CD4-positive, alpha-beta T cell treated with Interleukin-6 for 4 hours (primary cell): ENCODE measurements at regions not wholly inside any gene's neighbourhood (a gene's known extent, or its start where the extent isn't known, plus 50 kb on each side); places are given as distances from the start of the nearest gene placed in this dataset.
"Not testable (repeated sequence)": the region's sequence is repeated elsewhere in the genome, so short reads cannot be mapped to it uniquely, and the experiment has no call there.

ENCODE experiments used
- DNase-seq: peaks from one replicate; pipeline ENCODE4 v3.0.0-alpha.2; 2020; ENCODE audit warnings: mixed read lengths

DNA sequence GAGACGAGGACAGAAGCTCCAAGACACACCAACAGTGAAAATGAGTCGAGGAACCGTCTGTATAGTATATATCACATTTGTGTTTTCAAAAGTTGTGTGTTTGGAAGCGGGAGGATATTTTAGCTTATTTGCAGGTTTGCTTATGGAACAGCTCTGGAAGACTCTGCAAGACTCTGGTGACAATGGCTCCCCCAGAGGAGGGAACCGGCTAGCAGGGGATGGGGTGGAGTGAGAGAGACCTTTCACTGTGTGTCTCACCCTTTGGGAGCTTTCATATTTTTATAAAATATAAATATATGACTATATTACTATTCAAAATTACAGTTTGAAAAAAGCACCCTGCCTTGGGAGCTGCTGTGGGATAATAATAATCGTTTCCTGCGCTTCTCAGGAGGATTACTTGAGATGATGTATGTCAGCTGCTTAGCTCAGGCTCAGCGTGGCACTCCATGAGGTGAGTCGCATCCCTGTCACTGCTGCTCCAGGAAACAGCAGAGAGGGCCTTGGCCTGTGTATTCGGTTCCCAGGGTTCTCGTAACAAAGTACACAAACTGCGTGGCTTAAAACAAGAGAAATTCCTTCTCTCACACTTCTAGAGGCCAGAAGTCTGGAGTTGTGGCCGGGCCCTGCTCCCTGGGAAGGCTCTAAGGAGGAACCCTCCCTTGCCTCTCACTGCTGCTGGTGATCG is 183.9 kb downstream of the FAM43A start:
- DNase-seq = no peak

DNA sequence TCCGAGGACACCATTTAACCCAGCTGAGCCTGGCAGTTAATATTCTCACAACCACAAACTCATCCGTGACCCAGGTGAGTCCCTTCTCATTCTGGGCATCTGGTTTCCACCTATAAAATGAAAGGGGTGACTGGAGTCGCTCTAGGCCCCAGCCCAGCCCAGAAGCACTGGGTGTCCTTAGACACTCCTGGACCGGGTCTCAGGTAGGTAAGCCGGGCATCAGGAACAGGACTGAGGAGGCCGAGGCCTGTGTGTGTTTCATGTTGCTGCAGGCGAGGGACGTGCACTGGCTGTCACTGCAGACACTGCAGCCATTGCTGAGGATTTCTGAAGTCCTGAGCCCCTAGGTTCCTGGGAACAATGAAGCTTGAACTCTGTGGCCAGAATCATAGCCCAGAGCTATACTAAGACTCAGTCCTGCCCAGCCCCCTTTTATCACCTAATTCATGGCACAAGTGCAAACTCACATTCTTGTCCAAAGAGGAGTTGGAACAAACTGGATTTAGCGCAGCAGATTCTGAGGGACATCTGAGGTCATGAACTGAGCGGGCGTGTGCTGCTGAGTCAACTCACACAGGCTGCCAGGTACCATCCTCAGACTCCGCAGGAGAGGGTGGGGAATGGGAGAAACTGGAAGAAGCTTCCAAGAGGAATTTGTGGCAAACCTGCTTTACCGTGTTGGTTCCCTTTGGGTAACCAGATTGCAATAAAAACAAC is 184.9 kb downstream of the FAM43A start:
- no peak for DNase-seq

DNA sequence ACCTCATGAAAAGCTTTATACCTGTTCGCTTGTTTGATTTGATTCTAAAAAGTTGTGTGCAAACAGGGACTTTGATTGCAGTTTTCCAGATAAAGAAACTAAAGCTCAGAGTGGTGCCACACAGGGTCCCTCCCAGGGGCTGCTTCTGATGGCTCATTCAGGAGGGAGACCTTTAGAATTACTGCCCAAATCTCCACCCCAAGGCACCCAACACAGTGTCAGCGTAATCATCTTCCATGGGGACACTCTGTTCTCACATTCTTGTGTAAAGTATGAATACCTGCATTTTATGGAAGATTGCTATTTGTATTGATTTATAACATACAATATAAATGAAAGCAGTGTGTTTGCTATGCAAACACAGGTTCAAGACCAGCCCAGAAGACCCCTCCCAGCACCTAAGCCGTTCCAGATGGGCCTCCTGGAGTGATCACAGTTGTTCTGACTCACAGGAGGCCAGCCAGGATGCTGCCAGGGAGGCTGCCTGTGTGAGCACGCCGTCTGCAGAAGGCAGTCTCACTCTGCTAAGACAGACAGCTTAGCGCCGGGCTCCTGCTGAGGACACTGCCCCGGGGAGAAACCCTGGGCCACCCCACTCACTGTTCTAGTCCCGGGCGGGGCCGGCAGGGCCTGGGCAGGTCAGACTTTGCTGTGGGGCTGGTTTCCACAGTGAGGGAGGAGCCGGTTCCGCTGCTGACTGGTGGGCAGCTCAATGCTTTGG is 185.6 kb downstream of the FAM43A start:
- DNase-seq = no peak

DNA sequence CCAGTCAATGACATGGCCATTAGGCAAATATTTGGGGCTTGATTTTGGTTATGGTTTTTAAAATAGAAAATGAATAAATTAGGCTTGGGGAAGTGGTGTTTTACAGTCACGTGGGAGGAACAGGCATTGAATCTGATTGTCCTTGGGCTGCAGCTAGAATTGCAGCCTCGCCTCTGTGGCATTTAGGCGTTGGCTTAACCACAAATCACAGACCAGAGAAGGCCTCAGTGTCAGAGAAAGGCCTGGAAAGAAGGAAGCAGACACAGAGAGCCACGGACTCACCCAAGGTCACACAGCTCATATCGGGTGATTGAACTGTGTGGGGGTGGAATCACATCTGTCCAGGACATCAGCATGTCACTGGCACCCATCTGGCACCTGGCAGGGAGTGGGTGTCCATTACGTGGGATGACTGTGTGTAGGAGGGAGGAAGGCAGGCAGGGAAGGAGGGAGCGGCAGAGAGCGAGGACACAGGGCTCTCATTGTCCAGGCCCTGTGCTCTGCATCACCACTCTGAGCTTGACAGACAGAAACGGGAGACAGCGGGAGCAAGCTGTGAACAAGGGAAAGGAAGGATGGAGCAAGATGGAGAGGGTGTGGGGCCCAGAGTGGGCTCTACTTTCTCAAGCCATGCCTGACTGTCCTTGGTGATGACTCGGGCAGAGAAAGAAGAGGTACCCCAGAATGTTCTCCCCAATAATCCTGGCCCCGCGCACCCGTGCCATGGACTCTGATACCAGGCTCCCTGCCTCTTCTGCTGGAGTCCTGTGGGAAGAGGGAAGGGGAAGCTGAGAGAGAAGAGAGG is 186.4 kb downstream of the FAM43A start:
- DNase-seq = no peak

DNA sequence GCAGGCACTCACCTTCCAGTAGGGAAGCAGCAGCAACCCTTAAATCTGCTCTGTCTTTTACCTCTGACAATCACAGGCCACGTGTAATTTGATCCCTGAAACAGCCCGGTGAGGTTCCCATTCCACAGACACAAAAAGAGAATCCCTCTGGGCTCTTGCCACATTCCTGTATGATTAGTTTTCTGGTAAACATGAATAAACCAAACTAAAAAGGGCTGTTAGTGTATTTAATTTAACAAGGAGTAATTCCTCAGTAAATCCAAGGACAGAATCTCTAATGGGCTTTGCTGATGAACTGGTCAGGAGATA is 186.9 kb downstream of the FAM43A start:
- DNase-seq = no peak

DNA sequence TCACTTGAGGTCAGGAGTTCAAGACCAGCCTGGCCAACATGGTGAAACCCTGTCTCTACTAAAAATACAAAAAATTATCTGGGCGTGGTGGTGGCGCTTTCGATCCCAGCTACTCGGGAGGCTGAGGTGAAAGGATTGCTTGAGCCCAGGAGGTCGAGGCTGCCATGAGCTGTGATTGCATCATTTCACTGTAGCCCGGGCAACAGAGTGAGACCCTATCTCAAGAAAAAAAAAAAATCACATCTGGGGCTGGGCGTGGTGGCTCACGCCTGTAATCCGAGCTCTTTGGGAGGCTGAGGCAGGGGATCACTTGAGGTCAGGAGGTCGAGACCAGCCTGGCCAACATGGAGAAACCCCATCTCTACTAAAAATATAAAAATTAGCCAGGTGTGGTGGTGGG is 187.8 kb downstream of the FAM43A start:
- DNase-seq = not testable (repeated sequence)

DNA sequence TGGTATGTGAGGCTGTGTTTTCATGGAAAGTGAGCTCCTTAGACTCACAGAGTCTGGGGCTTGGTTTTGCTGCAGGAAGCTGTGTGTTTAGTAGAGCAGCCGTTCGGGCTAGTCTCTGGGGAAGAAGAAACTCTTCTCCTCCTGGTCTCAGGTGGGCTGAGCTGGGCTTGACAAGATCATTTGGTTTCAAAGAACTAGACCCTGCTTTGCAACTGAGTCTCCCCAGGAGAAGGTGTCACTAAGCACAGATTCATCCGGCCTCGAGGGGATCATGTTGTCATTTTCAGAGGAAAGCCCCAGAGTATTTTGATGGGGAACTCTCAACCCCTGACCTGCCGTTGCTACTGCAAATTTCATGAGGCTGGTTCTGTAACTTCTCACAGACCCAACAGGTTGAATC is 188.5 kb downstream of the FAM43A start:
- DNase-seq = no peak

DNA sequence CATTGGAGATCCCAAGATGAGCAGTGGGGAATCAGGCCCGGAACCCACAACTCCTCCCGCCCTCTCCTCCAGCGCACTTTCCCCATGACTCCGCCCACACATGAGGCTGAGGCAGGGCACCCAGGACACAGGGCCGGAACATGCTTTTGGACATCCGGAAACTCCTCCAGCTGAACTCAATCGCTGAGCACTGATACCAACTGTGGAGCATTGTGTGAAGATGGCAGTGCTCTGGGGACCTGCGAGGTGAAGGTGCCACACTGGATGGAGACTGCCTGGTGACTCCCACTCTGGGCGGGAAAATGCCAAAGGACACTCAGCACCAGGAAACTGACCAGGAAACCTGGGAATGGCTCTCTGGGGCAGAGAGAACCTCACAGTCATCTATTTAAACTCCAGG is 189.1 kb downstream of the FAM43A start:
- no peak for DNase-seq

DNA sequence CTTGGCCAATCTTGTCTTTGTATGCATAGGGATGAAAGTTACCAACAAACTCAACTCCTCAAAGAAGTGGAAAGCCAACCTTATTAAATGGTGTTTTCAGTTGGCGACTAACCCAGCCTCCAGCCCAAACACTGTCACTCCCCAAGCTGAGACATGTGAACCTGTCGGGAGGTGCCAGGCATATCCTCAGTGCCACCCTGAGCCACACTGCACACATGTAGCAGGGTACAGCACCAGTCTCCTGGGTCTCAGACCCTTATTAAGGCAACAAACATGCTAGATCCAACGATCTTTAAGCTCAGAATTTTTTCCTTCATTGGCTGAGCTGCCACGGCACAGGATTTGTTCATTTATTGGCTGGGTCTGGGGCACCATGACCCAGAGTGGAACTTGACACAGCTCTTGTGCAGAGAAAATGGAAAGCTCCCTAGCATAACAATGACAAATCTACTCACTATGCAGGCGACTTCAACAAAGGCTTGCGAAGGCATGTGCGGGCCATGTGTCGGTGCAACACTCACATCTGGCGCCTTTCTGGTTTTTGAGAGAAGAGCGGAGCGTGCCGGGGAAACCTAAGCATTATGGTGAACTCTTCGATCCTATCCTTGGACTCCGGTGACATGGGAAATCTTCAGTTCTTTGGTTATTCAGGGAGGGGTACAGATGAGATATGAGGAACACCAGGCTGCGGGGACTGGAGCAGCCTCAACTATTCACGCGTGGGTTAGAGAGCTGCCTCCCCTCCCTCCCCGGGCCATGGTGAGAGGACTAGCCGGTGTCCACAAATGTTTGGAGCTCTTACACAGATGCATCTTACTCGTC is 190.1 kb downstream of the FAM43A start:
- DNase-seq = no peak

DNA sequence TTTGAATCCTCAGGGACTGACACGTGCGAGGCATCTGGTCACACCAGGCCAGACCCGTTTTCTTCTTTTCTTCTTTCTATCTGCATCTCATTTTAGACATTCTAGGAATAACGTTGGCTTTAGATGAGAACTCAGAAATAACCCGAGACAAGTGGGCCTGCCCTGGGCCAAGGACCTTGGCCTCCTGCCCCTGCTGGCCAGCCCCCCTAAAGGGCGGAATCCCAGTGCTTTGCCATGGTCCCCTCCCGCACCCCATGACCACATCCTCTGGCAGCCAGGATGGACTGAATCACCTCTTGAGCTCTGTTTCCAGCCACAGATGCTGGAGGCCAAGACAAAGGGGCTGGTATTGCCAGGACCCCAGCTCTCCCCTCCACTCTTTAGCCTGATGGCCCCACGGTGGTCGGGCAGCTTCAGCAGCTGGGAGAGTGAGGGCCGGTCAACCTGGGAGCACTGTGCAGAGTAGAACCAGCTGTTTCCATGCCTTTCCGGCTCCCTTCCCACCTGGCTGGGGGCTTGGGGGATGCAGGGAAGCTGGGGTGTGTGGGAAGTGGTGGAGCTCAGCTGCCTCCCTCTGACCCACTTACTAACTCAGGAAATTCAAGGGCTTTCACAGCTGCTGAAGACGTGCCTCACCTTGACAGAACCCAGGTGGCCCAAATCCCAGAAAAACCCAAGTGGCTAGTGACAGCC is 190.9 kb downstream of the FAM43A start:
- DNase-seq = no peak

DNA sequence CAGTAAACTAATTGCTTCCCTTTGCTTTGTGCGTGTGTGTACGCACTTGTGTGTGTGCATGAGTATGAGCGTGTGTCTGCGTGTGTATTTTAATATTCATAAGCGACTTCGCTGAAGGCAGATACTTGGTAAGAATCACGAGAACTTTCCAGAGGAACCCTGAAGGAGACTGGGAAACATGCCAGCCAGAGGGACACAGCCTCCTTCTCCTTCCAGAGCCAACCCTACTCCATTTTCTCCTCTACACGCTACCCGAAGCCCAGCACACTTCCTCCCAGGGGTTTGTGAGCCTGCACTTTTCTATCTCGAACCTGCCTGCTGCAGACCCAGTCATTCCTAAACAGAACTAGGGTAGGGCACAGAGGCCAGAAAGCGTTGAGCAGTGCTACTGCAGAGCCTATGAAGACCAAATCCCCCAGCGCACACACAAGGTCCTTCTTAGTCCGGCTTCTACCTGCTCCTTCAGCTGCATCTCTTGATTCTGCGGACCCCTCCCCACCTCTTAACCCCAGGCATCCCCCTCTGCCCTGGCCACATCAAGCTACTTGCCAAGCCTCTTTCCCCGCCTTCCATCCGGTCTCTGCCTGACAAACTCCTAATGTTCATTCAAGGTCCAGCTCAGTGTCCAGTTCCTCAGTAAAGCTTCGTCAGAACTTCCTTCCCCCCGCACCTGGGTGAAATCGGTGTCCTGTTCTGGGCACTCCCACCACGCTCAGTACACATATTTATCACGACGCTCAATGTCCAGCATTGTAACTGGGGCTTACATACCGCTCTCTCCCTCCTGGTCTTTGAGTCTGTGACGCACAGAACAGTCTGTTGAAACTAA is 191.8 kb downstream of the FAM43A start:
- no peak for DNase-seq

DNA sequence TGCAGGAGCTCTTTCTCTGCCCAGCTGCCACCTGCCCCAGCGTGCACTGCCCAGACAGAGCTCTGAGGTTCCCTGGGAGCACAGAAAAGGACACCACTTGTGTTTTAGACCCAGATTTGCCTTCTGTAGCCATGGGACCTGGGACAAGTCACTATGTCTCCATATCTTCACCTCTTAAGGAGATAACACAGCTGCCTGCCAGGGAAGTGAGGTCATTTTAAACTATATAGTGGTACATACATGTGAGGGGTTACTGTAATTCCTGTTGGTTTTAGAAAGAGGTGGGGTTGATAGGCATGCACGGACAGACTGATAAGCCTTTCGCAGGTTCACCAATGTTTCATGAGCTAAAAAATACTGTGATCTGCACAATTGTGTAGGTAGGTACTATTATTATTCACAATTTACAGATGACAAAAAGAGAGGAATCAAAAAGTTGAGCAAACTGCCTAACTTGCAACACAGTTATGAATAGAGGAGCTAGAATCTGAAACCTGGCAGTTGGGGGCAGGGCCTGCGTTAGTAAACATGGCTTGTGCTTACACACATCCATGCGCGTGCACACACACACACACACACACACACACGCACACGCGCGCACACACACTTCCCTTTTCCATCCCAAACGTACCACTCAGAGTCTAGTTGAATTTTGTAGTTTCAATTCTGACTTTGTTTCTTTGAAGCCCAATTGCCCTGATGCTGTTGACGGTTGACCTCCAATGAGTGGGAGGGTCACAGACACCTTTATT is 193.6 kb downstream of the FAM43A start:
- DNase-seq = no peak

DNA sequence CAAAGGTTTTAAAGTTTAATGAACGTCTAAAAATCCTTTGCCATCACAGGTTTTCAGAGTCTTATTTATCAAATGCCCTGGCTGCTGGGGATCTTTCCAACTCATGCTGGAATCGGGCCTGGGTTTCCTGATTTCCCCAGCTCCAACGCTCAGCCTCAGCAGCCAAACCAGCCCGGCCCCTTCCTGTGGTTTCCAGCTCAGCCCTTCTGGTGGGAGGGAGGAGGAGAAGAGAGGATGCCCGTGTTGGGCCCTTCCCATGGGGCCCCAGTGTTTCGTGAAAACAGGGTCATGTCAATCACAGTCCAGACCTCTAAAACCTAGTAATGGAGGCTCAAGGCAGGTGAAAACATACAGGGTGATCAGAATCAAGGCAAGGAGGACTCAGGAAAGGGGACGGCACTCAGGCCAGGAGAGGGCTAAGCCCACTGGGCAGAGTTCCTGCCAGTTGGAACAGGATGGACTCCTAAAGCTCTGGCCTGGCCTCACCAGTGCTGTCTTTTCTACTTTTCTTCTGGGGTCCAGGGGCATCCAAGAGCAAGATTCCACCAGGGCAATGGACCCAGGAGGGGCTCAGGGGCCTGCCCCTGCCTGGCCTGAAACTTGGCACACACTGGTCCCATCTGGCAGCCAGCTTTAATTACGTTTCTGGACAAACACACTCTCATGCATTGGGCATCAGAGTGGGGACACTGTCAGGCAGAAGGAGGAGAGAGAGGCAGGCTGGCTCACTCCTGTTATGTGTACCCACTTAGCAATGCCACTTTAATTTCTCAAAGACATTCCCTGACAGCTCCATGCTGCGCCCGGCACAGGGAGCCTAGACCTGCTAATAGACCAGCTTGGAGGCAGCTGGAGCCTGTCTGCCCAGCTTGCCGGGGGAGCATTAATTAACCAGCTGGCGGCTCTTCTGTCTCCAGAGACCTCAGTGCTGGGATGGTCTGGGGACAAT is 194.6 kb downstream of the FAM43A start:
- no peak for DNase-seq

DNA sequence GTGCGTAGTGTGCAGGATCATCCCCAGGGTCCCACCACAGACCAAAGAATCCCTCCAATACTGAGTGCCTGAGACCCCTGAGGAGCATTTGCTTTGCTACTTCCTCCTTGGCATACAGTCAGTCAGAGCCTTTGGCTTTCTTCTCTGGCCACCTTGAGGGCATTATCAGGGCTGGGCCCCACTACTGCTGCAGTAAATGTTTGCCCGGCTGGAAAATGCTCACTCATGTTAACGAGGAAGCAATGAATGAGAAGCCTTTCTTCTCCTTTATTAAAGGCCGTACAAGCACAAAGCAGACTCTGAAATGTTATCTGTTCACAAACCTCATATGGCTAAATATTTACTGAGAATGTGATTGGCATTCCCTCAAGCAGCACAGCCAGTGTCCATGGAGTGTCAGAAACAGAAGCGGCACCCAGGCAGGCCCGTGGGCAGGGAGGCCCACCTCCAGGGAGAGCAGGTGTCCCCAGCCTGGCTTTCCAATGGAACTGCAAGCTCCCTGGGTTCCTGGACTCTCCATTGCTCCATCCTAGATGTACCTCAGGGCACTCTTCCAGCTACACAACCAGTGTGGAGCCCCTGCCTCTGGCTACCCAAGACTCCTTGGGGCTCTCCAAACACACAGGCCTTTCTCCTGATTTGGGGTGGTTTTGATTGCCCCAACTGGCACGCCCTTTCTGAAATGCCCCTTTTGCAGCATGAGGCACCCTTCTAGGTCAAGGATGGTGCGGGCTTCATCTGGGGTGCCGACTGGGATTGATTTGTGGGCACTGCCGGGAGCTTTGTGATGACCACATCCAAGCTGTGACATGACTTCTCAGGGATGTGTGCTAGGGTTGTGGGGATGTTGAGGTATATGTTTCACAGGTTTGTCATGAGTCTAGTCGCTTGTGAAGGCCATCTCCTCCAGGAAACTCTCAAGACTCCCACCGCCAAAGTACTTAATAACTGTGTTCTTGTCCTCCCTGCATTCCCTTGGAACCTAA is 195.6 kb downstream of the FAM43A start:
- no peak for DNase-seq

DNA sequence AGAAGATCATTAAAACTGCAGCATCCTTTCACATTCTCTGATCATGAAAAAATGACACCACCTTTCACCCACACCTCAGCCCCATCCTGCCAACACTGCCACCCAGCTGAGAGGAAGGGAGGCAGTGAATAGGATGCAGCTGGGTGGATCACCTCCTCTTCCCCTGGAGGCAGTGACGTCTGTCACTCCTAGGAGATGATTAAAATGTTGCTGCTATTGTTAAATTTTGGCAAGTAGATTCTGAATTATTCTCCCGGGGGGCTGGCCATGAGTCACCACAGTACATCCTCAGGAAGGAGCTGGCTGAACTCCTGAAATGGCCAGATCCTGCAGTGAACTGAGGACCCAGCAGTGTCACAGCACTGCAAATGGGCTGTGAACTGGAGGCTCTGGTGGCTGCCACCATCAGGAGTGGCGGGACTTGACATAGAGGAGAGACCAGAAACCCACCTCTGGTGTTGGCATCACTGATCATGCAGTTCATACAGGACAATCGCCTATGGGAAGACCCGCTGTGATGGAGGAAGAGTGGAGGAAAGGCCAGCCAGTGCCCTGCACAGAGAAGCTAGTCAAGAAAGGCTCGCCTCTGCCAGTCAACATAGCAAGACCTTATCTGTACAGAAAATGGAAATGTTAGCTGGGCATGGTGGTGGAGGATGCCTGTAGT is 199.1 kb downstream of the FAM43A start:
- no peak for DNase-seq

DNA sequence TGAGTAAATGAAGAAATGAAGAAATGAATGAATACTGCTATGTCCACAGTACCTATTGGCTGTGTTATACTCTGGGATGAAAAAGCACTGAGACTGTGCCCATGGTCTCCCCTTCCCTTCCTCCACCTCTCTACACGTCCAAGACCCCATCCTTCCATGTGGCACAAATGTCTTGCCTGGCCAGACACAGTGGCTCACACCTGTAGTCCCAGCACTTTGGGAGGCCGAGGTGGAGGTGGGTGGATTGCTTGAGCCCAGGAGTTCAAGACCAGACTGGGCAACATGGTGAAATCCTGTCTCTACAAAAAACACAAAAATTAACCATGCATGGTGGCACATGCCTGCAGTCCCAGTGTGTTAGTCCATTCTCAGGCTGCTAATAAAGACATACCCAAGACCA is 200.1 kb downstream of the FAM43A start:
- no peak for DNase-seq

DNA sequence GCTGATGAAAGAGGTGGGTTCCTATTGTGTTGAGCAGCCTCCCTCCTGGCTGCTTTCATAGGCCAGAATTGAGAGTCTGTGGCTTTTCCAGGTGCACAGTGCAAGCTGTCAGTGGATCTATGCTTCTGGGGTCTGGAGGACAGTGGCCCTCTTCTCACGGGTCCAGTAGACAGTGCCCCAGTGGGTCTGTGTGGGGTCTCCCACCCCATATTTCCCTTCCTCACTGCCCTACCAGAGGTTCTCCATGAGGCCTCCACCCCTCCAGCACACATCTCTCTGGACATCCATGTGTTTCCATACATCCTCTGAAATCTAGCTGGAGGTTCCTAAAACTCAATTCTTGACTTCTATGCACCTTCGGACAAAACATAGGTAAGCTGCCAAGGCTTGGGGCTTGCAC is 201.2 kb downstream of the FAM43A start:
- no peak for DNase-seq
